HCT116 (cell line): ENCODE measurements at regions not wholly inside any gene's neighbourhood (a gene's known extent, or its start where the extent isn't known, plus 50 kb on each side); places are given as distances from the start of the nearest gene placed in this dataset.

ENCODE experiments used
- ELF1 ChIP-seq: IDR thresholded peaks from 2 replicates; pipeline ENCODE4 v1.6.1; 2012; ENCODE audit warnings: low read depth, borderline replicate concordance
- EZH2 ChIP-seq: fragments of 200-600 bp; sonication (generic); IDR thresholded peaks from 2 replicates; pipeline ENCODE4 v1.6.1; 2017; ENCODE audit warnings: antibody characterized with exemption, mixed run types
- EZH2phosphoT487 ChIP-seq: fragments of 200-600 bp; IDR thresholded peaks from 2 replicates; pipeline ENCODE4 v1.6.1; 2018; ENCODE audit warnings: antibody characterized with exemption, borderline replicate concordance
- MAX ChIP-seq: IDR thresholded peaks from 2 replicates; pipeline ENCODE4 v1.6.1; 2012
- POLR2A ChIP-seq: IDR thresholded peaks from 2 replicates; pipeline ENCODE4 v1.7.0; 2011; ENCODE audit warnings: borderline replicate concordance; ENCODE audit not compliant: insufficient read depth, insufficient read length; ENCODE audit errors: extremely low read depth
- POLR2AphosphoS5 ChIP-seq: IDR thresholded peaks from 2 replicates; pipeline ENCODE4 v1.6.1; 2011; ENCODE audit warnings: mild to moderate bottlenecking, low read depth, low read length, moderate library complexity
- SIN3A ChIP-seq: IDR thresholded peaks from 2 replicates; pipeline ENCODE4 v1.6.1; 2012; ENCODE audit warnings: low read depth
- ZFX ChIP-seq: fragments of 450-650 bp; IDR thresholded peaks from 2 replicates; pipeline ENCODE4 v1.6.1; 2017
- TF ChIP-seq, protein P1 (sequence below), 3 experiments: fragments of 200-600 bp in 1 of 3; sonication (generic) in 1 of 3; IDR thresholded peaks in 2 of 3; conservative IDR thresholded peaks in 1 of 3; 2 replicates each; pipeline ENCODE4 v1.5.1; 2012 to 2017; ENCODE audit warnings: low read depth in 2 of 3, low read length in 2 of 3, antibody characterized with exemption in 1 of 3, borderline replicate concordance in 1 of 3, control low read depth in 1 of 3, mild to moderate bottlenecking in 1 of 3, mixed read lengths in 1 of 3, mixed run types in 1 of 3, moderate library complexity in 1 of 3; ENCODE audit not compliant: insufficient read depth in 1 of 3
- TF ChIP-seq, protein P2 (sequence below): IDR thresholded peaks from 2 replicates; pipeline ENCODE4 v1.6.1; 2012

- TF ChIP-seq, protein P1, sequence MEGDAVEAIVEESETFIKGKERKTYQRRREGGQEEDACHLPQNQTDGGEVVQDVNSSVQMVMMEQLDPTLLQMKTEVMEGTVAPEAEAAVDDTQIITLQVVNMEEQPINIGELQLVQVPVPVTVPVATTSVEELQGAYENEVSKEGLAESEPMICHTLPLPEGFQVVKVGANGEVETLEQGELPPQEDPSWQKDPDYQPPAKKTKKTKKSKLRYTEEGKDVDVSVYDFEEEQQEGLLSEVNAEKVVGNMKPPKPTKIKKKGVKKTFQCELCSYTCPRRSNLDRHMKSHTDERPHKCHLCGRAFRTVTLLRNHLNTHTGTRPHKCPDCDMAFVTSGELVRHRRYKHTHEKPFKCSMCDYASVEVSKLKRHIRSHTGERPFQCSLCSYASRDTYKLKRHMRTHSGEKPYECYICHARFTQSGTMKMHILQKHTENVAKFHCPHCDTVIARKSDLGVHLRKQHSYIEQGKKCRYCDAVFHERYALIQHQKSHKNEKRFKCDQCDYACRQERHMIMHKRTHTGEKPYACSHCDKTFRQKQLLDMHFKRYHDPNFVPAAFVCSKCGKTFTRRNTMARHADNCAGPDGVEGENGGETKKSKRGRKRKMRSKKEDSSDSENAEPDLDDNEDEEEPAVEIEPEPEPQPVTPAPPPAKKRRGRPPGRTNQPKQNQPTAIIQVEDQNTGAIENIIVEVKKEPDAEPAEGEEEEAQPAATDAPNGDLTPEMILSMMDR (IDR thresholded peaks at IDR 0.05 in 2 of 3, conservative IDR thresholded peaks at IDR 0.05 in 1 of 3; ENCODE audit: borderline replicate concordance in 1 of 3, insufficient read depth in 1 of 3, low read depth in 2 of 3, low read length in 2 of 3) = no peak
- no peak for TF ChIP-seq ZFX
- no peak for TF ChIP-seq POLR2A
- TF ChIP-seq ELF1 = no peak
- TF ChIP-seq, protein P2, sequence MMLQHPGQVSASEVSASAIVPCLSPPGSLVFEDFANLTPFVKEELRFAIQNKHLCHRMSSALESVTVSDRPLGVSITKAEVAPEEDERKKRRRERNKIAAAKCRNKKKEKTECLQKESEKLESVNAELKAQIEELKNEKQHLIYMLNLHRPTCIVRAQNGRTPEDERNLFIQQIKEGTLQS = no peak
- no peak for TF ChIP-seq EZH2
- no peak for TF ChIP-seq SIN3A
- TF ChIP-seq POLR2AphosphoS5 = no peak
- TF ChIP-seq MAX = no peak
- no peak for TF ChIP-seq EZH2phosphoT487
Measured at GRCh38 chr21:28437061-28437460, 555.6 kb downstream of the LTN1 start.
